ENCODE measurements at regions not wholly inside any gene's neighbourhood (a gene's known extent, or its start where the extent isn't known, plus 50 kb on each side); places are given as distances from the start of the nearest gene placed in this dataset.
"Not testable (repeated sequence)": the region's sequence is repeated elsewhere in the genome, so short reads cannot be mapped to it uniquely, and the experiment has no call there.

DNA sequence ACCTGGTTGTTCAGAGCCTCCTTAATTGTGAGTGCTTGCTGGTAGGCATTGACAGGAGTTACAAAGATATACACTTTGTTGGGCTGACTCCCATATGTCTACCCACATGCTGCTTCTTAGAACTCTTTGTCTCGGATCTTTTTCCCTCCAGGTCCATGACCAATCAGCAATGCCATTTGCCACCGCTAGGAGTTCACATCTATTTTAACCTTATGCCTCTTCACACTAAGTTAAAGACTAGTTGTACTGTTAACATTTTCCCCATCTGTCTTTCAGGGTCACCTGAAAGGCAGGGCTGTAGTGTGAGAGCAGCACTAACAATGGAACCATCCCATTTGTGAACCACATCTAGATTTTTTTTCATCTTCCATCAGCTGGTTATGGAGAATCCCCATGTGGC, 226.7 kb upstream of the NPY start:
- DNase-seq: no peak

- DNase-seq: no peak
Observed at GRCh38 chr7:24058953-24059352, 225.0 kb upstream of the NPY start.

- DNase-seq: no peak
Observed at GRCh38 chr7:24059775-24060174, 224.2 kb upstream of the NPY start.

- no peak for DNase-seq
Observed at GRCh38 chr7:24063721-24064120, 220.3 kb upstream of the NPY start.

GRCh38 chr7:24069751-24070150, 214.2 kb upstream of the NPY start:
- DNase-seq: no peak

DNA sequence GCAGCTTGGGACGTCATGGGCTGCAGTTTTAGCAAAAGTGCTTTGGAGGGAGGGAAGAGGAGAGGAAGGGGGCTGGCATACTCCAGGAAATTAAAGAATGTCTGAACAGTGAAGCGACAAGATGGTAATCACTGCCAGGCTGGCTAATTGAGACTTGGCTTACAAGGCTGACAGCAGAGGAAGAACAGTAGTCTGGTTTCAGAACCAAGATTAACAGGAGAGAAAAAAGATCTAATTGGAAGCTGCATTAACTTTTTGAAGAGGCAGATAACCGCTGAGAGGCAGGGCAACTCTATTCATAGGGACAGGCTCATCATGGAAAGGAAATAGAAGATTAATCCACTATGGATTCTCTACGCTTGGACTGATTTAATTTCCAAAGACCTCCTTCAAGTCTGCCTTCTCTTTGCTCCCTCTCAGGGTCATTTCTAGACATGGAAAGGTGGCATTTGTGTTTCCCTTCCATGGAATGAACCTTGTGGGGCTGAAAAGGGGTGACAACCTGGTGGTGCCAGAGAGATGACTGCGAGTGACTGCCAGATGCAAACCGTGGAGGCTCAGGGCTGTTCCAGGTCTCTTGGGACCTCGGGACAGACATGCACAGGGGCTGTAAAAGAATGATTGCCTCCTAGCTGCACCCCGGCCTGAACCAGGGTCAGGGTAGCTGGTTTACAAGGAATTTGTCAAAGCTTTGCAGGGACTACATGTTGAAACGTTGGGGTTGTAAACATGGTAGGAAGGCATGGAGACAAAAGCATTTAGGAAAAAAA, 210.2 kb upstream of the NPY start:
- DNase-seq: no peak

DNA sequence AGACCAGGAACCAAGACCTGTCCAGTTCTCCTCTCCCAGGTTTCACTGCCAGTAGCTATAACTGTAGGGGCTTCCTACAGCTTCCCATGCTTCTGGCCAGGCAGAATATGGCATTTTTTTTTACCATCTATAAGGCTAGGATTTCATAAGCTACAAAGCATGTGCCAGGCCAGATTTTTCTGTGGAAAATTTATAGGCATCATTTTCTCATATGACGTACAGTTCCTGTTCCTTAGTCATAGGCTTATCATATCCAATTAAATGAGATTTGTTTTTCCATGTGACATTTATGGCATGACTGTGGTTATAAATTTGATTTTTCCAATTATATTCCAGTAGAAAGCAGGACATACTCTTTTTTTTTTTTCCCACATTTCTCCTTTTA, 208.6 kb upstream of the NPY start:
- DNase-seq: no peak

- no peak for DNase-seq
Observed at GRCh38 chr7:24082826-24083225, 201.2 kb upstream of the NPY start.

DNA sequence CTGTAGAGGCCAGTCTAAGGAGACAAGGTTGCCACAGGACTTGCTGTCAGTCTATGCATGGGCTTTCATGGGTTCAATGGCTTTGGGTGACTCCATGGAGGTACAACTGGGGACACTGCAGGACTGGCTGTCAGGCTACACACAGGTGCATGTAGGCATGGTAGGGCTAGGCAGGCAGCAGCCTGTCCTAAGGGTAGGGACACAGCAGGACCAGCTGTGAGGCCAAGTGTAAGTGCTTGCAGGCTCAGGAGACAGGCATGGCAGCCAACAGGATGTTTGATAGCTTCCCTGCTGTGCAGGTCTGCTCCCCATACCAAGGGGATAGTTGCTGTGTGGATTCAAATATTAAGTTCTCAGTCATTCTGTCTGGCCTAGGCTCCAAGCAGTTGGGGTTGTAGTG, 181.0 kb upstream of the NPY start:
- DNase-seq: no peak

- no peak for DNase-seq
Observed at GRCh38 chr7:24108906-24109376, 175.0 kb upstream of the NPY start.

- no peak for DNase-seq
Observed at GRCh38 chr7:24110056-24110455, 173.9 kb upstream of the NPY start.

DNA sequence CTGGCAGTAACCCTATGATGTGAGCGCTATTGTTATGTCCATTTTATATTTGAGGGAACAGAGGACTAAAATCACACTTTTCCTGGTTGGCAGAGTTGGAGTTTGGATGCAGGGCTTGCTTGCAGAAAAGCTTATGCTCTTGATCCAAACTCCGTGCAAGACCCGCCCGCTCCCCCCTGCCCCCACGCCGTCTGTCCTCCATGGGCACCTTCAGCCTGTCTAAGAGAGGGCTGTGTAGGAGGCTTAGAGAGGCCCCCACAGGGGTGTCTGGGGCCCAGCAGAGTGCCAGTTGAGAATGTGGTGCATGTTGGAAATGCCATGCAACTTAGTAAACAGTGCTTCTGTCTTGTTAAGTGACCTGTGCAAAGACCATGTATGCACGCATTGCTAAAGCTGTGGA, 170.5 kb upstream of the NPY start:
- no peak for DNase-seq

DNA sequence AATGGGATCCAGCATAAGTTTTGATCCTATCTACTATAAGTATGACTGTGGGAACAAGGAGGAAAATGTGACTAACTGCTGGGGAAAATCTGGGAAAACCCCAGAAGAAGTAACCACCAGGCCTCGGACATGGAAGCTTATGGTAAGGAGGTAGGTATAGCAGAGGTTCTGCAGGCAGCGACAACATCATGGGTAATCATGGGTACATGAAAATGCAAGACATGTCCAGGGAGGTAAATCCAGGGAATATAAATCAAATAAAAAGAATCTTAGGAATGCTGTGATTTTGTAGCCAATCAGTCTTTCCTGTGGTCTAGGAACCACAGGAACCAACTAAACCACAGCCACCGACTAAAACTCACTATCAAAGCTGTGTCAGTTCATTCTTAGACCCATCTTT, 168.3 kb upstream of the NPY start:
- DNase-seq: no peak

GRCh38 chr7:24117903-24118499, 166.0 kb upstream of the NPY start:
- not testable (repeated sequence) for DNase-seq

GRCh38 chr7:24119852-24120251, 164.1 kb upstream of the NPY start:
- no peak for DNase-seq

DNA sequence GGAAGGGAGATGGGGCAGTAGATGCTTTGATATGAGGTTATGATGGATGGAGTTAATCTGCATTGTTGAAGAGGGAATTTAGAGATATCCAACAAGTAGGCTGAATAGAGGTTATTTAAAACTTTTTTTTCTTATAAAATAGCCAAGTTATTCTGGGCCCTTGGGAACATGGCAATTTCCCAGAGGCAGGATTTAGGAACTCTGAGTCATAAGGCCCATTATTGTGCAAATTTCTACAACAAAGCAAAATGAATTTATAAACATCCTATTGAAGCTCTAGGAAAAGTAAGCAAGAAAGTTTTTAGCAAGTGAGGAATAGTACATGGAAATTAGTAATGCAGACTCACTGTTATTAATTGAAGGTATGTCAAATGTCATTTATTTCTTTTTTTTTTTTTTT, 160.9 kb upstream of the NPY start:
- DNase-seq: no peak

DNA sequence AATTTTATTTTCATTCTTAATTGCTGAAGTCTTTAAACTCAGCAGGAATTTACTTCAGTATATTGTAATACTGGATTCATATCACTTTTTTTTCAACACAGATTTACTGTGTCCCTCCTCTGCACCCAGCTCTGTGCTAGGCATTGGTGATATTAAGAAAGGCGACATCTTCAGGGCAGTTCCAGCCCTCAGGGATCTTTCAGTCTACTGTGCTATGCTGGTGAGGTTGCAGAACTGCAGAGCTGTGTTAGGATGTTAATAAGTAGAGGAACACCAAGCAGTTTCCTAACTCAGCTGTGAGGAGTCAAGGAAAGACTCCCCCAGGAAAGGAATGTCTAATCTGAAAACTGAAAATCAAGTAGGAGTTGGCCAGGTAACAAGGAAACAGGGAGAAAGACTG, 158.2 kb upstream of the NPY start:
- DNase-seq: no peak

DNA sequence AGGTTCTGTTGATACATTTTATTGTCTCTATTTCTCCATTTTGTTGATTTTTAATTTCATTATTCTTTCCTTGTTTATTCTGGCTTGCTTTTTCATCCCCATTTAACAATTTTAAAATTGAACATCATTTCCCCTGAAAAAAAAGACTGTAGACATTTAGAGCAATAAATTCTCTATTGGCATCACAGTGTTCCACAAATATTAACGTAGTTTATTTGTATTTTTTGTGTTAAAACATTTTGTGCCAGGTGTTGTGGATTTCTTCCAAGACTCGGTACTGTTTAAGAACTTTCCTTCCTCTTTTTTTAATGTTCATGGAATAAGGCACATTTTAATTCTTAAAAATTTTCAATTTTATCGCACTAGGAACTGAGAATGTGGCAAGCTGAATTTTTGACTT, 156.1 kb upstream of the NPY start:
- DNase-seq: no peak

DNA sequence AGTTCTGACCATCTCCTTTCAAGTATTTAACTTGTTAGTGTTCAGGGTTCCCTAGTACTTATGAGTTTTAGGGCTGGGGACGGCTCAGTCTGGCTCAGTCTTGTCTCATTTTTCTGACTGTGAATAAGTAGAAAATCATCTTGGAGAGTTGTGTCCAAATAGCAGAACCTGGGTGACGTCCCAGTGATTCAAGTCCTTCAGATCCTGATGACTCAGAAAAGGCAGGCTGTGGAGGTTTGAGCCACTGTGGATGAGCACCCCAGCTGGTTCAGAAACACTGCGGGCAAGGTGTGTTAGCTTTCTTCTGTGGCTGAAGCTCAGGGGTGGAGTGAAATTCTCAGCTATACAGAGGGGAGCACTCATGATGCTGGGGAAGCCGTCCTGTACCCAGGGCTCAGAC, 154.4 kb upstream of the NPY start:
- no peak for DNase-seq

DNA sequence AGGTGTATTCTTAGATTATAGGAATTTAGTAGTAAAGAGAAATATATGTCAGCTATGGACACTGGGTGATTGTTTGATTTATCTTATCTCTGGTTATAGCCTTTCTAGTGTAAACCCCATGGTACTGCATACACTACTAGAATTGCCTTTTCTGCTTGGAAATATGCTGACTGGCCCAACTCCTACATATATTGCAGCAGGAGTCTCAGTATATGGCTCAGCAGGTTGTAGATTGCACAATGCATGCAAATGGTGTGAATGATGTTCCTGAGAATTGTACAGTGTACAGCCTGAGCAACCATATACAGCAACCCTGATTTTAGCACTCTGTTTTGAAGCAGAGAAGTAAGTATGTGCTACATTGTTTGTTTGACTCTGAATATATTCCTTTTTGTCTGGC, 153.4 kb upstream of the NPY start:
- DNase-seq: no peak

GRCh38 chr7:24133691-24134090, 150.3 kb upstream of the NPY start:
- no peak for DNase-seq

GRCh38 chr7:24134535-24134934, 149.5 kb upstream of the NPY start:
- DNase-seq: no peak

GRCh38 chr7:24135003-24135817, 148.8 kb upstream of the NPY start:
- no peak for DNase-seq

DNA sequence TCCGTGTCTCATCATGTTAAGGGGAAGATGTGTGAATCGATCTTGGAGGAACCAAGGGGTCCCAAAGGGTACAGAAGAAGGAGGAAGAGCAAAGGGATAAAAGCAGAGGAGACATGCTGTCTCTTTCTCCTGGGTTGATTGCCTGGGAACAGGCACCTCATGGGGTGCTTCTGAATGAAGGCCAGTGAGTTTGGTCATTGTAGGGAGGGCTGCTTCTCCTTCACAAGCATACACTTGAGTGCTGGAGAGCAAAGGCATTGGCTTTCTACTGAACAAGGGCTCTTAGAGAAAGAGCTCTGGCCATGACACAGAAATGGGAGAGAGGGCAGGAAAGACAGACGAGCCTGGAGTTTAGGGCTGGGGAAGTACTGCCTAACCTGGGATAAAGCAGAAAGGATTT, 146.7 kb upstream of the NPY start:
- DNase-seq: no peak
